ENCODE measurements at regions not wholly inside any gene's neighbourhood (a gene's known extent, or its start where the extent isn't known, plus 50 kb on each side); places are given as distances from the start of the nearest gene placed in this dataset.

DNA sequence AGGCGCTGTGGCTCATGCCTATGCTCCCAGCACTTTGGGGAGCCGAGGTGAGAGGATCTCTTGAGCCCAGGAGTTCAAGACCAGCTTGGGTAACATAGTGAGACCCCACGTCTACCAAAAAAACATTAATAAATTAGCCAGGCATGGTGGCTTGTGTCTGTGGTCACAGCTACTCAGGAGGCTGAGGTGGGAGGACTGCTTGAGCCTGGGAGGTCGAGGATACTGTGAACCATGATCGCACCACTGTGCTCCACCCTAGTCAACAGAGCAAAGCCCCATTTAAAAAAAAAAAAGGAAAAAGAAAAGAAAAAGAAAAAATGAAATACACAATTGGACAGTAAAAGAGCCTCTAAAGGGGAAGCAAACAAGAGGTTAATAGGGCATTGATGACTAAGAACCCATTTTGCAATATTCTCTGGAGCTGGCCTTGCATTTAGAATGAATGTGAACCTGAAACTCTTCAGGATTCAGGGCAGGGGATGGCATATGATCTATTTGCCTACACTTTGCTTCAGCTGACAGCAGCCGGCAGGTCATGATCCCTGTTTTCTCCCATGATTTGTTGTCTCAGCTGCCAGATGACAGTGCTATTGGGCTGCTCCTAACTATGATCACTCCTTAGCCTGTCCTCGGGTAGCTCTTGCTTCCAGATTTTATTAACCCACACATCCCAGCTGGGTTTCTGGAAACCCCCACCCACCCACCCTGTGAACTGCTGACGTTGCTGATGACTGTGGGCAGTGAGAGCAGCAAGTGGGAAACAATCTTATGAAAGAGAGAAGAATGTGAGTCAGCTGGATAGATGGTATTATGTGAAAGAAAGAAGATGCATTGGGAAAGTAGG is 83.8 kb upstream of the ELOVL5 start:
- Mint-ChIP-seq H3K36me3 (ENCODE audit: low read depth) (no peaks in the 10 kb centered on the region), H3K27me3 (peaks cover 1% of the 10 kb centered on the region), H3K4me3 (no peak overlapping the region), H3K9me3 (no peaks in the 10 kb centered on the region), H3K27ac (no peak overlapping the region), H3K4me1 (peaks cover 14% of the 10 kb centered on the region)
- DNase-seq, result no peak
- ChIA-PET CTCF (interaction anchor here (1.5 kb wide), 1 partner anchor 139 kb away, joined by 4 read pairs; no protein-coding TSS in a partner anchor), POLR2A (interaction anchor here (0.7 to 1.3 kb wide), 2 partner anchors 22 to 84 kb away, joined by 3 to 4 read pairs; no protein-coding TSS in a partner anchor)
- intact Hi-C loops (cut with micrococcal nuclease), result no loop called here
- TF ChIP-seq CTCF (IDR thresholded peaks at IDR 0.05), result no peak
- ATAC-seq (ENCODE audit: low read depth), result no peak

GRCh38 chr6:53431704-53432103 is 83.0 kb upstream of the ELOVL5 start:
- TF ChIP-seq CTCF (IDR thresholded peaks at IDR 0.05), result no peak
- intact Hi-C loops (cut with micrococcal nuclease), result no loop called here
- Mint-ChIP-seq H3K27ac (no peak overlapping the region), H3K4me1 (peaks cover 17% of the 10 kb centered on the region), H3K27me3 (peaks cover 1% of the 10 kb centered on the region), H3K4me3 (no peak overlapping the region), H3K9me3 (no peaks in the 10 kb centered on the region), H3K36me3 (ENCODE audit: low read depth) (no peaks in the 10 kb centered on the region)
- ChIA-PET CTCF (no interaction called here), POLR2A (no interaction called here)
- no peak for ATAC-seq (ENCODE audit: low read depth)
- no peak for DNase-seq

GRCh38 chr6:53429401-53429800 is 80.7 kb upstream of the ELOVL5 start:
- H3K9me3 Mint-ChIP-seq, result no peaks in the 10 kb centered on the region
- H3K27ac Mint-ChIP-seq, result no peak overlapping the region
- CTCF ChIA-PET, result interaction anchor here (0.9 kb wide), 1 partner anchor 301 kb away, joined by 3 read pairs; no protein-coding TSS in a partner anchor
- POLR2A ChIA-PET, result no interaction called here
- no peak for DNase-seq
- intact Hi-C loops (cut with micrococcal nuclease), result no loop called here
- H3K4me3 Mint-ChIP-seq, result no peak overlapping the region
- no peak for TF ChIP-seq CTCF (IDR thresholded peaks at IDR 0.05)
- peaks cover 1% of the 10 kb centered on the region for H3K27me3 Mint-ChIP-seq
- H3K4me1 Mint-ChIP-seq, result peaks cover 30% of the 10 kb centered on the region
- no peaks in the 10 kb centered on the region for H3K36me3 Mint-ChIP-seq (ENCODE audit: low read depth)
- ATAC-seq (ENCODE audit: low read depth), result no peak

GRCh38 chr6:53428886-53429285 is 80.1 kb upstream of the ELOVL5 start:
- DNase-seq, result no peak
- H3K4me3 Mint-ChIP-seq, result no peak overlapping the region

More at GRCh38 chr6:53428886-53429285, 80.1 kb upstream of the ELOVL5 start:
- Mint-ChIP-seq H3K4me1 (peaks cover 34% of the 10 kb centered on the region), H3K9me3 (no peaks in the 10 kb centered on the region), H3K36me3 (ENCODE audit: low read depth) (no peaks in the 10 kb centered on the region), H3K27ac (no peak overlapping the region), H3K27me3 (peaks cover 1% of the 10 kb centered on the region)
- no peak for ATAC-seq (ENCODE audit: low read depth)
- intact Hi-C loops (cut with micrococcal nuclease), result no loop called here
- ChIA-PET CTCF (no interaction called here), POLR2A (interaction anchor here (0.6 kb wide), 1 partner anchor 10 kb away, joined by 5 read pairs; no protein-coding TSS in a partner anchor)
- TF ChIP-seq CTCF (IDR thresholded peaks at IDR 0.05), result no peak
